Right kidney (tissue), 1 donor: ENCODE measurements at regions not wholly inside any gene's neighbourhood (a gene's known extent, or its start where the extent isn't known, plus 50 kb on each side); places are given as distances from the start of the nearest gene placed in this dataset.

Experiments
- DNase-seq: peaks from one replicate; pipeline ENCODE4 v3.0.0-alpha.2; 2016

DNA sequence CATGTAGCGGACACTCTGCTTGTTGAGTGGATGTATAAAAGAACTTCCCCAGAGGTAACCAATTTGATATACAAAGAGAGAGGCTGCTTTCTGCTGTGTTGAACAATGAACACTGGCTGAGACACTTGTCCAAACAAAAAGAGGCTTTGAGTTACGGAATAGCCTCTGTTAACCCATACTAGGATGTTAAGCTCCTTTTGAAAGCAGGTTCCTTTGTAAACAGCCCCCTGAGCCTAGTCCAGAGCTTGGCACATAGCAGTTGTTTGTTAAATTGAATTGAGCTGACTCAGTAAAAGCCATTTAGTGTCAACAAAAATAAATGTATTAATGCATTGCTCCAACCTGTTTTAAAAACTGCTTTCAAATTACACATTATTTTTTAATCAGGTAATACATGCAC is 200.1 kb downstream of the MZT1 start:
- DNase-seq, result no peak

DNA sequence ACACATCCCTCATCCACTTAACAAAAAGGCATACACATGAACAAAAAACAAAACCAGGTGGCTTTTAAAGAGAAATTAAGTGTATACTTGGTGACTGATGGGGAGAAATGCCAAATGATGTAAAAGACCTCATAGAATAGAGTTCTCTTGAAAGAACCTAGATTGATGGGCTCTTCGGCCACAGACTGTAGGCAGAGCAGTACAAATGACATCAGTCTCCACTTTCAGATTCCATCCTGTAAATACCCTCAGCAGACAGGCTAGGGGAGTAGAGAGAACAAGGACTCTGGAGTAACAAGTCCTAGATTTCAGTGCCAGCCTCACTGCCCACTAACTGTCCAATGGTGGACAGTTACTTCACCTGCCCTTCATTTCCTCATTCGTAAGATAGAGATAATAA is 203.8 kb downstream of the MZT1 start:
- DNase-seq, result no peak

DNA sequence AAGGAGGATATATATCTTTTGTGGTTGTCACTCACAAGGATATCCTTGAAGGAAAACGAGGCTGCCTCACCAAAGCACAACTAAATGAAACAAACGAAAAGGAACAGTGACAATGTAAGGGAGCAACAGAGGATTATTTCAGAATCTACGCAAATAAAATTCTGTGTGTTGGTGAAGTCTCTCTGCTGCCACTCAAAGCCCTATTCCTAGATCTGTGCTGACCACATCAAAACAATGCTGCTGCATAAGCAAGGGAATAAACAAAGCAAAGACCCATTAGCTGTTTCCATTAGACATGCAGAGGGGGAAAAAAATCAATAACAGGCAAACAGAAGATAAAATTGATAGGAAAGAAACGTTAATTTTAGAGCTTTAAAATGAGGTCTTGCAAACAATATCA is 204.4 kb downstream of the MZT1 start:
- DNase-seq, result no peak

DNA sequence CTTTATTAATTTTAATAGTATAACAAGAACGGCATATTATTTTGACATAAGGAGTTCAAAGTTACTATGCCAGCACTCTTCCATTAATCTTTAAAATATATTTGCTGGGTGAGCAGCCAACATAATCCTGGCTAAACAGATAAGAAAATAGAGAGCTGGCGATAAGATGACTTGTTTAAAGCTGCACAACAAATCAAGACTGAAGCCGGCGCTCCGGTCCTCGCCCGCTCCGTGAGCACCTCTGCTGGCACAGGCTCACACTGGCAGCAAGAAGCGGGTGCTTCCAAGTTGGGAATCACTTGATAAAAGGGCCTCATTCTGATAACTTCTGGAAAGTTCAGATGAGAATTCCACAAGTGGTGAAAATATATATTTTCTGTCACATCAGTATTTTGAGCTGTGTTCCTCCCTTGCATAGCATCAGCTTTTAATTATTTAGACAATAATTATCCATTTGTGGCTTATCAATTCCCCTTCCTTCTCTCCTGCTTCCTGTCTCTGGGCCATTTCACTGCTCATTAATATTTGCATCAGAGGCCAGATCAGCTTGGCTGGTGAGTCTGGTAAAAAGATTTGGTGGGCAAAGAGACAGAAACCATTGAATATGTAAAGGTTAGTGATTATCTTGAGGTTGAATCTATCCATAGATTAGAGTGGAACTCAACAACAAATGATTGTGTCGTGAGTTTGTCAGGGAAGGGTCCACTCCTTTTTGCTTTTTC is 205.3 kb downstream of the MZT1 start:
- DNase-seq, result no peak

DNA sequence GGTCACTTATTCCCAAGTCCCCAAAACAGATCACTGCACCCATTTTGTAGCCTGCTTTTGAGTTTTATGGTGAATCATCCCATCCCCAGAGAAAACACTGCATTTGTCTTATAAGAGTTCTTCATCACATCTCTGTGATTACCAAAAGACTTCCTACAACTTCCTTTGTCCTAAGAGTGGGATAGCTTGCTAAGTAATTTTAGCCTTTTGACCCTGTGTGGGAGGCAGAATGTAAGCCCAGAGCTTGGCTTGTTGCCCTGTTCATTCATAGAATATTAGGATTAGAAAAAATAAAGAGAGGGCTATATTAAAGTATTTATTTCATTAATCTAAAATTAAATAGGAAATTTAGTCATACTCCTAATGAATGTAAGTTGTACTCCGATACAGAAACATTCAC is 213.3 kb downstream of the MZT1 start:
- DNase-seq, result no peak

DNA sequence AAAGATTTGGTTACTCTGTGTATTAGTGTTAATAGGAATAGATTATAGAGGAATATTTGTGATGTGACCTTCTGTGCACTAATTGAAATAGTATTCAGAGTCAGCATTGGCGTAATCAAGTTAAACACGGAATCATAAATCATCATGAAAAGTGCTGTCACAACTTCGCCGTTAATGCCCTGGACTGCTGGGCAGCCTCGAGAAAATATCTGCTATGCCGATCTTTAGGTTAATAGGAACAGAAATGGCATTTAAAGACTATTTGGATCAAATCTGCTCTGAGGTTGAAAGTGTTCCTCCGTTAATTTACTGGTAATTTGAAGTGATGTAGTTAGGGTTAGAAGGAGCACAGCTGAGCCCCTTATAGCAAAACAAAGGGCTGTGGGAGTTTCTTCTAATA is 219.0 kb downstream of the MZT1 start:
- no peak for DNase-seq

DNA sequence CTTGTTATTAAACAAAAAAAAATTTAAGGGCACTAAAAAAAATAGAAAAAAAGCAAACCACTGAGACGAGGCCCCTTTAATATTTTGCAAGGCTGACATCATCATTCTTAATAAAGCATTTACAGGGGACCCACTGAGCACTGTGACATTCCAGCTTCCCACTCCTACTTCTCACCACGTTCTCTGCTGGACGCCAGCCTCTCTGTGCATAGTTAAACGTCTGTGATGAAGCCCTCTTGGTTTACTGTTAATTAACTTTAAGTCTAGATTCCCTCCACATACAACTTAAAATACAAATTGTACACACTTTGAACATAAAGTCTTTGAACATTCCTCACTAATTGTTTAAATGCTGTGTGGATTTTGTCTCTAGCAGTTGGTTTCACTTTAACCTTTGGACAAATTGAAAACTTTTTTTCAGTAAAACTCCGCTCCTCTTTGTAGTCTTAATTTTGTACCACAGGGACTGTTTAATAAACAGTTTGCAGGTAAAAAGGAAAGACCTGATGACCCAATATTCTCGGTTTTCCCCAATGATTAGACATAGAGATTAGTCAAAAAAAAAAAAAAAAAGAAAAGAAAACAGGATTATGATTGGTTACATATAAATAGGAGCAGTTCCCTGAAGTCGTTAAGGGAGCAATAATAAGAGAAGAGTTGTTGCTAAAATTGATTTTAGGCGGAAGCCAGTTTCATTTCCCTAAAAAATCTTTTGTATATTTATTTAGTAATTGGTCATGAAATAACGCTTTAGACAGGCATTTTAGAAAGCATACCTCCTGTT is 219.8 kb downstream of the MZT1 start:
- DNase-seq, result no peak

DNA sequence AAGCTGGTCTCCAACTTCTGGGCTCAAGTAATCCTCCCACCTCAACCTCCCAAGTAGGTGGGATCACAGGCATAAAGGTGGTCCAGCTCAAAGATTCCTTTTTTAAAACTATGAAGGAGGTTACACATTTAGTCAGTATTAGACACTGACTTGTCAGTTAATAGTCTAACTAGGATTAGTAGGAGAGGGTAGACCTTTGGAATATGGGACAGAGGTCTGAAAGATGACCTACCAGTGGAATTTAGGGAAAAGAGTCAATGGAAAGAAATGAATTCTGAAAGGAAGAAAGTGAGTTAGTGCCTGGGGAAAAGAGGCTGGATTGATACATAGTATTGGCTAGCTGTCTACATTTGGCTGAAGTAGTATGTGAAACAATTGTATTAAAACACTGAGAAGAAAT is 220.7 kb downstream of the MZT1 start:
- no peak for DNase-seq

DNA sequence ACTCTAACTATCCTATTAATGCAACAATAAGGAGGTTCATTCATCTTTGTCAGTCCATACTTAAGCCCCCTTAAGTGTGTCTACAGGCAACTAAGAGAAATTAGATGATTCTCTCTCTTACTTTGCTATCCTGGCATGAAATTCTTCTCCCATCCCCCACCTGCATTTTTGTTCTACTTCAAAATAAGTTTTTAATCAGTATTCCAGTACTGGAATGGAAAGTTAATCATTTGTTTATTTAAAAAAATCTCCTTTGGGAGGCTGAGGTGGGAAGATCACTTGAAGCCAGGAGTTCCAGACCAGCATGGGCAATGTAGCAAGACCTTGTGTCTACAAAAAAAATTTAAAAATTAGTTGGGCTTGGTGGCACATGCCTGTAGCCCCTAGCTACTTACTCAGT is 222.1 kb downstream of the MZT1 start:
- no peak for DNase-seq

DNA sequence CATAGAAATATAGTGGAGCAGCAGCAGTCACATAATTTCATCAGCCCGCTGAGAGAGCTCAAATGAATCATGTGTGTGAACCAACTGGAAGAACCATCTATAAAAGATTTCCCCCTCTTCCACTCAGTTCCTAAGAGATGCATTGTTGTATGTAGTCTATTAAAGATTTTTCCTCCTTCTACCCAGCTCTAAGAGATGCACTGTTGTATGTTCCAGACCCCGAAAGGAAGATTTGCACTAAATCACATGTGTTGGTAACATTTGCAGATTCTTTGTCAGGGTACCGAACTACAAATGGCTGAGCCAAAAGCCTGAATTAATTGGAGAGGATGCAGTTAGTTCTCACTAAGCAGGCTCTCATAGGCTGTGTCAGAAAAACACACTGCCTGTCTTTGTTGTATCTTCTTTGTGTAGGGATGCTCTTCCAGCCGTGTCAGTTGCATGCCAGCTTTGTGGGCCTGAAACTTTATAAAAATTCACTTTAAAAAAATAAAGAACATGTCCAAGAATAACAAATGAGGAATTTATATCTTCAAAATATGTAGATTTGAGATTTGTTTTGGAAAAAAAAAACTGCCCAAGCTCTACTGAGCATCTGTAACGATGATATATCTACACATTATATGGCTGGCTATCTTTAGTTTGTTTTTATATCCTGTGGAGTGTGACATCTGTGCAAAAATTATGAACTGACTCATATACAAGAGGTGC is 223.1 kb downstream of the MZT1 start:
- DNase-seq, result no peak

DNA sequence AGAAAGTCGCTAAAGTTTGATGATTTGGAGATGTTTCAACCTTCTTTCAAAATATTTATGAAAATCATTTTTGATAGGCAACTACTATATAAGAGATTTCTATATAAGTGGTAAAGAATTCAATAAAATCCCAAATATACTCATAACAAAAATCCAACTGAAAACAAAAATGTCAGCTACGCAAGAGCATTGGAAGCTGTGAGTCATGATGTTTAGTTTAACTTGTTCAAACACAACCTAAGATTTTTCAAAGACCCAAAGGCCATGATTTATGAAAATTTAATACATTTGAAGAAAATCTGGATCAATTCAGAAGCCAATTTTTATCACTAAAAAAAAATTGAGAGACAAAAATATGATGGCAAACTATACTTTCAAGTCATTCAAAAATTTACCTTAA is 226.6 kb downstream of the MZT1 start:
- DNase-seq, result no peak

DNA sequence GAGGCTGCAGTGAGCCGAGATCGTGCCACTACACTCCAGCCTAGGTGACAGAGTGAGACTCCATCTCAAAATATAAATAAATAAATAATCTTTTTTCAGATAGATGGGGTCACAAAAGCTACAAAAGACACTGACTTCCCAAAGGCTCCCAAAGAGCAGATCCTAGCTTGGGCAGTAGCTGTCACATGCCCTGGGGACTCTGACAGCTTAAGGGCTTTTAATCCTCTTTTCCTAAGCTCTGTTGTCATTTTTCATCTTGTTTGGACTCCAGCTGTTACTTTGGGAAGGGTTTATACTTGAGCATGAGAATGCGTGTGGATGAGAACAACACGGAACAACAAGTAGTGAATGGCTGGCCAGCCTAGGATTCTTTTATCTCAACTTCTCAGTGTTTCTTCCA is 231.7 kb downstream of the MZT1 start:
- no peak for DNase-seq

DNA sequence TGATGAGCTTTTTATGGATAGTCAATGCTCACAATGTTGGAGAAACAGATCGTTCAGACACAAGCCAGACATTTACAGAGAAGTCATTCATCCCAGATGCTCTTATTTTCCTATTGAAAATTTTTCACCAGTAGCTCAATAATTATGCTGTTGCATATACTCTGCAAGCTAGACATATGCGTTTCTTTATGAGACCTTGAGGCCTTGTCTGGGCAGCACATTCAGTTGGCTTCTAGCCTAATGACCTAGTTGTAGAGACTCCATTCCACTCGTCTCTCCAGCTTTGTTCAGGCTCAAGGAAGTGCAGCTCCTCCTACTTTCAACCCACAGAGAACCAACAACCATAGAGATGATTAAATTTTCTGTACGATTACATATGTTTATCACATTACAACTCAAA is 237.7 kb downstream of the MZT1 start:
- DNase-seq, result no peak

DNA sequence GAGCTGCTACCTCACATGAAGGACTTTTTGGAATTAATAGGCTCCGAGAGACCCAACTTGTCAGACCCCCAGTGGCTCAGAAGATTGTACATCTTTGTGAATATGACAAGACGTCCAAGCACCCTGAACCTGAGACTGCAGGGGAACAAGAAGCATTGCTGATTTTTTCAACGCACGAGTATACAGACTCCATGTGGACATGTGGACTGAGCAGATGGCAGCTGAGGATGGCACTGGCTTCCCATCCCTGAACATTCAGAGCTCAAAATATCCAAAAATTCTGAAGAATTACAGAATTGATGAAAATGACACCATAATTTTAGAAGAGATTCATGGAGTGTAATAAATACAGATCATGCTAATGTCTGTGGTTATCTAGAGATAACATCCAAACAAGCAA is 254.1 kb downstream of the MZT1 start:
- no peak for DNase-seq

DNA sequence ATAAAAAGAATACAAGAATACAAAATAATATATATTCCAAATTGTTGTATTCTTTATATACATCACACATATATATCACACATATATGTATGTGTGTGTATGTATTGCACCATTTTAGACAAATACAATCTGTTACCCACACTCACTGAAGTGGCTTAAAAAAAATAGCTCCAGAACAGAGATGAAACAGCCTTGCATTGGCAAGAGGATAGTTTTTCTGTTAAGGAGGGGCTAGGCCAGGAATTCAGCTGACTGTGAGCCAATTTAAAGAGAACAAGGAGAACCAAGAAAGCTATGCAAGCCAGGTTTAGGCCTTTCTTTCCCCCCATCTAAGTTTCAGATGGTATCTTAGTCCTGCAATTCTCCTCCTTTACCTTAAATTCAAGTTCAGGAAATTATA is 257.5 kb downstream of the MZT1 start:
- DNase-seq, result no peak

DNA sequence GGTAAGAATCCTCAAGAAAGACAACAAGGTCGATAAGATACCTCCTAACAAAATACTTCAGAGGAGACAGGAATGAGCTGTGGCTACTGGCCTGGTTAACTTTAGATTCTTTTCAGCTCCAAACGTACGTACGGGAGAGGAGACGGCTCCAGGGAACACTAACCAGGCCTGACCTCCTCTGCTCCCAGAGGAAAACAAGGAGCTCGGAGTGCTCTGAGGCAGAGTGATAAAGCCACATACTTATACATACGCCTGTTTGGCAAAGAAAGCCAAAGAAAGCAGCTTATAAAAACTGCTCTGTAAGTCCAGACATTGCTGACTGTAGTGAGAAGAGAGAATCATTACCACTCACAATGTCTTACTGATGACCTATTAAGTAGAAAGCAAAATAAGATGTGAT is 263.9 kb downstream of the MZT1 start:
- peak; percentile 20 for DNase-seq

DNA sequence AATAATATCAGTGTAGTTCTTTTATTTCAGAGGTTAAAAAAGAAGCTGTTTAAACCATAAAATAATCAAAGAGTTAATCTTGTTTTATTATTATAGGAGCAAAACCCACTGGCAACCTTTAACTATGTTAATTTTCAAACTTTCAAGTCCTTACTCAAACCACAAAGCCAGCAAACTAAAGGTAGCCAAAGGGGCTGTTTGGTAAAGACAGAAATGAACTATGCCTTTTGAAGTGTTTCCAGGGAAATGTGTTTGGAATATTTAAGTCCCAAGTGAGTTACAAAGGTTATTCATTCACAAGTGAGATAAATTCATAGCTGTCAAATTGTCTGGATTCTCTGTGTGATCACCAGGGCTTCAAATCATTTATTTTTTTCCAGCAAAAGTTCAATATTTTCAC is 264.7 kb downstream of the MZT1 start:
- no peak for DNase-seq

DNA sequence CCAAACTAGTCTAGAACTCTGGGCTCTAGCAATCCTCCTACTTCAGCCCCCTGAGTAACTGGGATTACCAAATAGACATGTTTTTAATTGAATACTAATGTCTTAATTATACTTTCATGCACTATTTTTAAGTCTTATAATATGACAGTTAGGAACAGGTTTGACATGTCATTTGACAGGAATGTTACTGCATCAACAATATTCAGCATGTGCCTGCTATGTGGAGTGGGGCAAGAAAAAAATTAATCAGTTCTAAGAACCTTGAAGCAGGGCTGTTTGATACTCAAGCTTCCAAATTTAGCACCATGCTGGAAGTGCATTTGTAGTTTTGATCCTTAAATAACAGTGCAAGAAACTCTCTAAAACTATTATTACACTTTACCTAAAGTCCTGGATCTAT is 265.3 kb downstream of the MZT1 start:
- DNase-seq, result no peak

DNA sequence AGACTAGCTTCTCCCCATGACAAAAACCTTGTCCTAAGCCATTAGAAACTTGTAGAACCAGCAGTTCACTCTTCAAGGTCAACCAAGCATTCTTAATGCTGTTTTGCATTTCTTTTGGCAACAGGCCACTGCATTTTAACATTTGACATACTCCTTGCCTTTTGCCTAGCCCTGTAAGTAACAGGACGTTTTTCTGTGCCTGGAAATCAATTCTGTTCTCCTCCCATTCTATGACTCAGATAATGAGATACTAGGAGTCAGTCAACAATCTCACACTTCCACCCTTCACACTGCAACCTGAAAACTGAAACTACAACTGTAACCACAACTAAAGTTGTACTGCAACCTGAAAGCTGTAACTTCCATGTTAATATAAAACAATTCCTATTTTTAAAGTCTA is 268.7 kb downstream of the MZT1 start:
- no peak for DNase-seq

DNA sequence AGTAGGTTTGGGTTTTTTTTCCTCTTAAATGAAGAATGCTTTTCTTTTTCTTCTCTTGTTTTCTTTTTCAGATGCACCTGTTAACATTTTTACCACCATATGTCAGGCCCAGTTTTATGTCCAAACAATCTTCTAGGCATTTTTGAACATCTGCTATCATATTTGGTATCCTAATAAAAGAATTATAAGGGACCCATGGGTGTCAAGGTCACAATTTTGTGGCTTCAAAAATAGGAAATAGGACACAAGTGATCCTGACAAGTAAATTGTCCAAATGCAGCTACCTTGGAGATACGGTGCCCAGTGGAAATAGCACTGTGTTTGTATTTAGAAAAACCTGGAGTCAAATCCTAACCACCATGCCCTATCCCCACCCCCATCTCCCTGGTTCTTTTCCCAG is 270.3 kb downstream of the MZT1 start:
- DNase-seq, result no peak

DNA sequence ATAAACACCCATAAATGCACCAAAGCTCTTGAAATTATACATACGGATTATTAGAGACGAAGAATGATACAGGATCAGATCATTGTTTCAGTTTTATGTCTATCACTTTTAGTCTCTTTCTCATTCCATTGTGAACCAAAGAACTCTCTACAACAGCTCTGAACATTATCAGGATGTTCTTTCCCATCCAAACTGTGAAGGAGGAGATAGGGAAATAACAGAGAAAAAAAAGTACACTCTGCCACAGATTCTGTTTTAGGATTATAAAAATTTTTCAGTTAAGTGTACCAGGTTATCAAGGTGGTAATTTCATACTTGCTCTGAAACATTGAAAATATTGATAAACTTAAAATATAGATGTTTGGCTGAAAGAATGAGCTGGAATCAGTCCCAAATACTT is 270.9 kb downstream of the MZT1 start:
- DNase-seq, result no peak

DNA sequence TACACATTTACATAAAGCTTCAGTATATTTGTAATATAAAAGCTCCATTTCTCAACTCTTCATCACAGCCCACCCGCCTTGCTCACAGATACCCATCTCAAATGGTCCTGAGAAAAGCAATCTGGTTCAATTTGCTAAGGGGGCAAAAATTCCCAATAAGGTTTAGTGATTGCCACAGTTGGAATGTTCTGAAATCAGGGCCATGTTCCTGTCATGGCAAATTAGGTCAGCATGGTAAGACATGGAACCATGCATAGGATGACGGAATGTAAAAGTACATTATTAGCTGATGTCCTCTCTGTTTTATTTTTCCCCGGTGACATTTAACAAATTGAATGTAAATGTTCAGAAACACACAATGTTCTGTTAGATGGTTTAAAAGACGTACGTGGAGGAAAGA is 274.3 kb downstream of the MZT1 start:
- no peak for DNase-seq

DNA sequence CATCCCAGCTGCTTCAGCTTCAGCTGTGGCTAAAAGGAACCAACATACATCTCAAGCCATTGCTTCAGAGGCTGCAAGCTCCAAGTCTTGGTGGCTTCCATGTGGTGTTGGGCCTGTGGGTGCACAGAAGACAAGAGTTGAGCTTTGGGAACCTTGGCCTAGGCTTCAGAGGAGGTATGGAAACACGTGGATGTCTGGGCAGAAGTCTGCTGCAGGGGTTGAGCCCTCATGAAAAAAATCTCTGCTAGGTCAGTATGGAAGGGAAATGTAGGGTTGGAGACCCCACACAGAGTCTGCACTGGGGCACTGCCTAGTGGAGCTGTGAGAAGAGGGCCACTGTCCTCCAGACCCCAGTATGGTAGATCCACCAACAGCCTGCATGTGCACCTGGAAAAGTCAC is 279.3 kb downstream of the MZT1 start:
- no peak for DNase-seq

DNA sequence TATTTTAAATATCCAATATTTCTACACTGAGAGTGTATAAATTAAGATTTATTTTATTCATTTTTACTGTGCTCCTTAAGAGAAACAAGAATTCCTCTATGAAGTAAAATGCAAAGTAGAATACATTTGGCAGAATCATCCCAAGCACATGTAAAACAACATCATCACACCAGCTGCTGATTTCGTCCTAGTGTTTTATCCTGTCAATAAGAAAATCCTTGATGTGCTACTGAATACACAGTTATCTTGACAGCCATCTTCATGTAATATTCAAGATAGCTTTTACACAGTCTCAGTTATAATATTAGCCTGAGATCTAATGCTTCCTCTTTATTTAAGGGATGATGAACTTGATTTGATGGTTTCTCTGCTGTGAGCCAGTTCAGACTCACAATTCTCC is 282.4 kb downstream of the MZT1 start:
- DNase-seq, result no peak
